CD4-positive, alpha-beta T cell treated with Interleukin-4 for 4 hours (primary cell): ENCODE measurements at regions not wholly inside any gene's neighbourhood (a gene's known extent, or its start where the extent isn't known, plus 50 kb on each side); places are given as distances from the start of the nearest gene placed in this dataset.

Experiments
- DNase-seq: peaks from one replicate; pipeline ENCODE4 v3.0.0-alpha.2; 2020

- DNase-seq = no peak
Observed at GRCh38 chr3:117133066-117133465, 423.5 kb downstream of the TUSC7 start.

- DNase-seq = no peak
Observed at GRCh38 chr3:117135207-117135606, 425.6 kb downstream of the TUSC7 start.

DNA sequence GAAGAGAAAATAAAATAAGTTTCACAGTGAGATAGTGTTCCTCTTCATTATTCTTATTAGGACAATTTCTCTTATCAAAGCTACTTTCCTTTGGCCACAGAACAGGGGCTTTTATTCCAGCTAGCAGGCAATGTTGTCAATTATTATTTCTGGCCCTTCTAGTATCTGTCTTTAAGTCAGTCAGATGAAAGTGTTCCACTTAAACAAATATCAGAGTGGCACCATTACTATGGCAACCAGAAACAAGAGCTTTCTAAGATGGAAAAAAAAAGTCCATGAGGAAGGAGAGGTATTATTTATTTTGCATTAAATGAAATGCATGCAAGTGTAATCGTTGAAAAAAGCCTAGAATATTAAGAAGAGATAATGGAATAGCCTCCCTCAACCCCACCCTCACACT is 426.4 kb downstream of the TUSC7 start:
- no peak for DNase-seq

DNA sequence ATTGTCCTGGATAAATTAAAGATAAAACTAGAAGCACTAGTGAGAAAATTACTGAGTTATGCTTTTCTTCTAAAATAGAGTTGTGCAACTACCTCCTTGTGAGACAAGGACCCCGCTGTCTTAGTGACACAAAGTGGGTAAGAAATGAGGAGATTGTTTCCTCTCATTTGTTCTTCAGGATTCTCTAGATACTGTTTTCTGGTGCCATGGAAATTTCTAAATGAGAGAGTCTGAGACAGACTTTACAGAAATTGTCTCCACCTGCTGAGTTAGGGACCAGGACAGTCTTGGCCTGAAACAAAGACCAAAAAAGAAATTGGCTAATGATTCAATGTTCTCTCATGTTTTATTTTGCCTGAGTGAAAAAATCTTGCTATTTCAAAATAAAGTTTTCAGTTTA is 427.5 kb downstream of the TUSC7 start:
- no peak for DNase-seq

DNA sequence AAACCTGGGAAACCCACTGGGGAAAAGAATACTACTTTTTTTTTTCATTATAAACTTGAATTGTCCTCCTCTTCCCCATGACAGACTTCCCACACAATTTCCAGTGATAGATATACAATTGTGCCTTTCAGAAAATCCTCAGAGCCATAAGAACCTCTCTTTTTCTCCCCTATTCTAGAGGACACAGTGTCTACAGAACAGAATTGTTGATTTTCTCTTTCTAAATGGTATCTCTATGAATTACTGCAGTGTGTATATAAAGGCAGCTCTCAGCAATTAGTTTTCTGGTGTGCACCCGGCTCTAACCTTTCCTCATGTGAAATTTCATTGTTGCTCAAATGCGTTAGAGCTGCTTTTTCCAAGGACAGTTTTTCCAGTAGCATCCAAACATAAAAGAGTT is 430.1 kb downstream of the TUSC7 start:
- no peak for DNase-seq

DNA sequence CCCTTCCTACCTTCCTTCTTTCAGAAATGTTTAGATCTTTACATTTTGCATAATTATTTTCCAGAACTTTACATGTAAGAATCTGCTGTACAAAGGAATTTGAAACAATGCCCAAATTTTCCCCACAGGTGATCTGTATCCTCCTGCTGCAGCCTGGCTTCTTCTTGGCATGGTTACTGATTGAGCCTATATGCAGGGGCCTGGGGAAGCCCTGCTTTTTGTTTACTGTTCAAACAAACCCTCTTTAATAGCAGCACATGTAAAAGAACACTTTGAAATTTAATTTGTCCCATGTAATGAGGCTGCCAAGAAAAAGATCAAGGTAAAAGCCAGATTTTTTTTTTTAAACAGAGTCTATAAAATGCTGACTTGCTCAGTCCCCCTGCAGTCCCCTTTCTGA is 432.2 kb downstream of the TUSC7 start:
- DNase-seq = no peak

DNA sequence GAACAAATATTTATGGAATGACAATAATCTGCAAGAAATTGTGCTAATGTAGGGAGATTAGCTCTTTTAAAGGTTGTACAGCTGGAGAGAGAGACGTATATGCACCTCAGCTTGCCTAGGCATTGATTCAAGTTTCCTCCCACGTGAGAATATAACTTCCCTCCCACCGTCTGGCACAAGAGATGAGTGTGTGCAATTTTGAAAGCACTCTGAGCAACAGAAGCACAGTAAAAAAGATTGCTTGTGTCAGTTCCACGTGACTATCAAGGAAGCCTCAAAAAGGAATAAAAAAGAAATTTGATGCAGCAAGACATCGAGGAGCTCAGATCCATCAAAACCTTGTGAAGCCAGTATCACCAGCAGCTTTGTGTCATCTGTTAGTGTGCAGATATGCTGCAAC is 435.3 kb downstream of the TUSC7 start:
- DNase-seq = no peak

GRCh38 chr3:117145677-117146076 is 436.1 kb downstream of the TUSC7 start:
- DNase-seq = no peak

GRCh38 chr3:117146571-117146970 is 437.0 kb downstream of the TUSC7 start:
- no peak for DNase-seq

DNA sequence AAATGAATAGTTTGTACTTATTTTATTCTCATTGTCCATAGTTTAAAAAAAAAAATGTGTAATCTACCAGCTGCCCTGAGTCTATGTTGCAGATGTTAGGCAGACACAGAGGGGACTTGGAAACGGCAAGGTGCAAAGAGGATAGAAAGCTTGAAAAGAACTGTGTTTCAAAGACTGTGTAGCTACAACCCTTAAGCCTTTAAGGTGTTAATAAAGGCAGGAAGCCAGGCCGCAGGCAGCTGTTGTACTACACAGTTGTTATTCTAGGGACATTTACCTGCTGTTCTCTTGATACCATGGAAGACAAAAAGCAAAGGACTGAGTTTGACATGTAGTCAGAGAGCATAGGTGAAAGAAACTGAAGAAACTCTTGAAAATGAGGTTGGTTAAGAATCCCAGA is 440.0 kb downstream of the TUSC7 start:
- no peak for DNase-seq

- no peak for DNase-seq
Observed at GRCh38 chr3:117150628-117151027, 441.0 kb downstream of the TUSC7 start.

- no peak for DNase-seq
Observed at GRCh38 chr3:117160176-117160575, 450.6 kb downstream of the TUSC7 start.

- no peak for DNase-seq
Observed at GRCh38 chr3:117161816-117162215, 452.2 kb downstream of the TUSC7 start.

DNA sequence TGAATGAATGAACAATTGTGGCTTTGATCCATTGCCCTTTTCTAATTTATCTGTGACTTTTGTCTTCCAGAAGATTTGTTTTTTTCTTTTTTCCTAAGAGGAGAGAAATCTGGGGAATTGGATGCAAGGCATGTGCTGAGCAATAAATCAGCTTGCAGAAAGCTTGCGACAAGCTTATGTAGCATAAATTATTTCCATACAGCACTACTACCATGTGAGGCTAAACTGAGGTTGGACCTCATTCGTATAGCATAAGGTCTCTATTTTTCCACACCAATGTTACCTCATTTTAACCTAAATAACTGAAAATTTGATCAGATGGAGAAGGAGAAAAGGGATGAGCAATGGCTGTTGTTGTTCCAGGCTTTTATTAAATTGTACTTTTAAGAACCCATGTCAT is 455.6 kb downstream of the TUSC7 start:
- no peak for DNase-seq

- no peak for DNase-seq
Observed at GRCh38 chr3:117165601-117166051, 456.0 kb downstream of the TUSC7 start.

DNA sequence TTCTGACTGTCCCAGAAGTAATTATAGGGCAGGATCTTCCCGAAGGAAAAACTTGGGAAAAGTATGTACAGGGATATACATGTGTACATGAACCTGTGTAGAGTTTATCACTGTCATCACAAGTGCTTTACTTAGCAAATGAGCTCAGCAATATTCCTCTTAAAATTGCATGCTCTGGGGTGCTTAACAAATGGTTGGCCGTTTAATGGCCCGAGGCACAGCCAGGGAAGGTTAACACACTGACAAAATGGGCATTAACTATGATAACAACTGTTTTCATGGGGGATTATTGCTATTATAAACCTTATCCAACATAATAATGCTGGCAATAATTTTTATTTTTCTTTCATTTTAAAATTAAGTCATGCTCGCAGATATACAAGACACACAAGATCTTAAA is 459.3 kb downstream of the TUSC7 start:
- DNase-seq = no peak

DNA sequence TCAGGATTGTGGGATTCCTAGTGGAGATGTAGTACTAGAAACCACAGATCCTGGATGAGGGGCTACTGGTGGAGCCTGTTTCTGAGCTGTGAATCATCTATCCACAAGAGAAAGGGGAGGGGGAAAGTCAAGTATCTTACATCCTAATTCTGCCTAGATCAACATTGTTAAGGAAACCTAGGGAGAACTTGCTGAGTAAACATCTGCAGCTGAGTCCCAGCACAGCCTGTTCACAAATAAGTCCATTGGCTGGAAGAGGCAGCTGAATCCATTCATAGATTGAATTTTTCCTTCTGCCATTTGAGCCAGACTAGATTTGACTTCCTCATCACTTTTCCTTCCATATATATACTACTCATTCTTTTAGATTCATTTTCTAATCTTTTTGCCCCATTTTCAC is 460.5 kb downstream of the TUSC7 start:
- DNase-seq = no peak

DNA sequence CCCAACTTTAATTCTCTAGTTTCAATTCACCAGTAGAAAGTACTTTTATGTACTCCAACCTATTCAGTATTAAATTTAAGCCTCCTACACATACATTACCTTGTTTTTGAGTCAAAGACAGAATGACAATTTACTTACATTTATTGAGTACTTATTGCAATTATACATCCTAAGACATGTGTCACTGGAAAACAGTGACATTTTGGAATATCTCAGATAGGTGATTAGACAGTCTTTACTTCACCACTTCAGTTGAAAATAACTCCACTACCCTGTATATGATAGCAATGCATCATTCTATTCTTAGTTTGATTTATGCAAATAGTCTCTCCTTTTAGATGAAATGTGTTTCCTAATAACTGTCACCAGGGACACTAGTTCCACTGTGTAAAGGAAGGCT is 461.5 kb downstream of the TUSC7 start:
- DNase-seq = no peak

GRCh38 chr3:117172426-117172825 is 462.8 kb downstream of the TUSC7 start:
- no peak for DNase-seq

DNA sequence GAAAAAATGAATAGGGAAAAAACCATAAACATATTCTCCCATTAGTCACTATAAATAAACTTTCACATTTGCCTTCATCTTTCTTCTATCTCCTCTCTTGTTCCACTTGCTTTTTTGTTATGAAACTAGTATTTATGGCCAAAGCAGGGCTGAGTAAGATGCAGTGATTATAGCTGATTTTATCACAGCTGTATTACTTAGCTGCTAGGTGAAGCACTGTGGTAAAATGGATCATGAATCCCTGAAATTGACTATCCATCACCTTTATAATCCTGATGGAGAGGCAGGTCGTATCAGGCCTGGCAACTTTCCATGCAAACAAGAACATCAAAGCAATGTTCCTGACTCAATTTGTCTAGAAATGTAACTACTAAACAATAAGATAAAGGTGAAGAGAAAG is 471.6 kb downstream of the TUSC7 start:
- no peak for DNase-seq

DNA sequence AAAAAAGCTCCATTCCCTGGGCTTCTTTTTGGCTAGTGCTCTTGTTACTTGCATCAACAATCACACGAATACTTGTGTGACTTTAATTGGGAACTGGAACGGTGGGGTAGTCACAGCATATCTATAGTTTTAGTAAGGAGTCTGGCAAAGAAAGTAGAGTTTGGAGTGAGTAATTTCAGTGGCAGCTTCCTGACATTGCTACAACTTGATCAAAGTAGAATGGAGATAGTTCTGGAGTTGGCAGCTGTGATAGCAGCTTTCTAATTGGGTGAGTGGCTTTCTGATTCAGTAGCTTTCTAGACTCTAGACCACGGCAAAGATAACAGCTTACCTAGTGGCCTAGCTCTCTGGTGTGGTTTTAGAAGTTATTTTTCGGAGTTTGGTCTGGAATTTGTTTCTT is 475.0 kb downstream of the TUSC7 start:
- DNase-seq = no peak

DNA sequence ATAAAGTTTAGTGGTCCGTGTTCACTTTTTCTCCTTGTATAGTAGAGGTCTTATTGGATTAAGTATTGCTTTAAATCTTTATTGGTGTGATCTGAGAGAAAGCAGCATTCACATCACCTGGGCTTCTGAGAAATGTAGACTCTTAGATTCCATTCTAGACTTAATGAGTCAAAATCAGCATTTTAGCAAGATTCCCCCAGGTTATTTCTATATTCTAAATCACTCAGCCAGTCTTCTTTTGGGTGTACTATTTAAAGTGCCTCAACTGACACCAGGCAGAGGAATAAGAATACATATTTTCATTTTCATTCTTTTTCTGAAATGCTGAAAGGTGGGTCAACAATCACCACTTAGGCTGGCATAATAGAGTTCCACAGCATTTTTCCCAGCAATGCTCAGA is 481.7 kb downstream of the TUSC7 start:
- no peak for DNase-seq

DNA sequence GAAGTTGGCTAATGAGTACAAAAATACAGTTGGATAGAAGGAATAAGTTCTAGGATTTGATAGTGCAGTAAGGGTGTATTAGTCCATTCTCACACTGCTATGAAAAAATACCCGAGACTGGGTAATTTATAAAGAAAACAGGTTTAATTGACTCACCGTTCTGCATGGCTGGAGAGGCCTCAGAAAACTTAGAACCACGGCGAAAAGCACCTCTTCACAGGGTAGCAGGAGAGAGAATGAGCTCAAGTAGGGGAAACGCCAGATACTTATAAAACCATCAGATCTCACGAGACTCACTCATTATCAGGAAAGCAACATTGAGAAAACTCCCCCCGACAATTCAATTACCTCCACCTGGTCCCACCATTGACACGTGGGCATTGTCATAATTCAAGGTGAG is 483.3 kb downstream of the TUSC7 start:
- DNase-seq = no peak

GRCh38 chr3:117193390-117193789 is 483.8 kb downstream of the TUSC7 start:
- no peak for DNase-seq

DNA sequence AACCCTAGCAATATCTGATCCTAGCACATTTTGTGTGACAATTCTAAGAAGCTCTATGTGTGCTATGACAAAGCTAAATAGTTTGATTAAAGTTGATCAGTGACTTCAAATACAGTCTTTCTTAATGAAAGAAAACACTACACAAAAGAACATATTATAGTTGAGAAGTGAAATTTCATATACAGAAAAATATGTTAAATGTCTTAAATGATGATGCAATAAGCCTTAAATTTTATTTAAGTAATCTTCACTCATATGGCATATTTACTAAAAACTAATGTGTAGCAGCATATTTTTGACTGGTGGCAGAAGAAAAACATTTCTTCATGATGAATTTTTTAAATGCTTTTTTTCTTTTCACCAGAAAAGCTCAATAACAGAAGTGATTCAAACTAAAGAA is 485.5 kb downstream of the TUSC7 start:
- DNase-seq = no peak

- no peak for DNase-seq
Observed at GRCh38 chr3:117200962-117201361, 491.4 kb downstream of the TUSC7 start.
